HepG2 (cell line): ENCODE measurements at regions not wholly inside any gene's neighbourhood (a gene's known extent, or its start where the extent isn't known, plus 50 kb on each side); places are given as distances from the start of the nearest gene placed in this dataset.

ENCODE experiments used
- ATAC-seq: fragments of 200-7000 bp; cut with Tn5 transposase; 3 replicates; pipeline ENCODE4 v1.9.1; 2020; ENCODE audit warnings: mild to moderate bottlenecking, moderate library complexity
- BruUV-seq: library from RNA; stranded (reverse); fragments of 400-500 nt; replicated peaks from 2 replicates; lab custom pipeline; 2021; lab: Mats Ljungman, UMichigan
- CTCF ChIA-PET: fragments of 300-600 bp; formaldehyde crosslinking; extraction: SDS; loops from one replicate; lab custom pipeline; 2021; ENCODE audit warnings: low total read pairs, inconsistent platforms, low intra/inter-chr PET ratio; lab: Yijun Ruan, JAX
- POLR2A ChIA-PET: fragments of 350-600 bp; sonication (Branson Sonifier 250); formaldehyde crosslinking; loops from one replicate; lab custom pipeline; 2020; ENCODE audit warnings: antibody characterized with exemption, inconsistent platforms; lab: Yijun Ruan, JAX
- DNase-seq: peaks from one replicate; pipeline ENCODE4 v3.0.0-alpha.2; 2015; ENCODE audit warnings: low spot score
- FAIRE-seq: peaks from 3 replicates; lab custom pipeline; 2011; peaks lifted over from hg19 to GRCh38; lab: Jason Lieb, UNC
- H2AFZ ChIP-seq: one replicate; pipeline ENCODE4 v1.6.1; 2011; ENCODE audit warnings: low read length, inconsistent platforms
- H3K27ac ChIP-seq: fragments of 300-600 bp; 3 replicates; pipeline ENCODE4 v1.8.0; 2011; ENCODE audit warnings: mixed run types, mild to moderate bottlenecking, mixed read lengths, low read length, inconsistent platforms; ENCODE audit not compliant: insufficient read depth; ENCODE audit errors: extremely low read length
- H3K27me3 ChIP-seq, 2 experiments: fragments of 200-600 bp in 1 of 2; 2 replicates in 1 of 2; 3 replicates in 1 of 2; pipeline versions ENCODE4 v1.6.0 to v1.8.0; 2011; ENCODE audit warnings: low read length in 2 of 2, mild to moderate bottlenecking in 2 of 2, moderate library complexity in 2 of 2, inconsistent platforms in 1 of 2; ENCODE audit not compliant: insufficient read depth in 2 of 2, control insufficient read depth in 1 of 2
- H3K36me3 ChIP-seq, 2 experiments: fragments of 200-600 bp in 1 of 2; replicated peaks in 1 of 2; 2 replicates in 1 of 2; 3 replicates in 1 of 2; pipeline versions ENCODE4 v1.5.1 to v1.8.0; 2011; ENCODE audit warnings: low read length in 2 of 2, inconsistent platforms in 1 of 2; ENCODE audit not compliant: insufficient read depth in 2 of 2, control insufficient read depth in 1 of 2
- H3K4me1 ChIP-seq: 2 replicates; pipeline ENCODE4 v1.5.1; 2012; ENCODE audit warnings: low read length, inconsistent platforms; ENCODE audit not compliant: insufficient read depth
- H3K4me2 ChIP-seq: 2 replicates; pipeline ENCODE4 v1.6.0; 2011; ENCODE audit warnings: low read depth, low read length, inconsistent platforms
- H3K4me3 ChIP-seq, 3 experiments: fragments of 200-600 bp in 1 of 3; sonication (generic), shearing (Covaris generic) in 1 of 3; replicated peaks in 1 of 3; 2 replicates each; pipeline ENCODE4 v1.5.1; 2011 to 2016; ENCODE audit warnings: low read length in 3 of 3, inconsistent platforms in 2 of 3, low read depth in 2 of 3, mild to moderate bottlenecking in 2 of 3, control low read depth in 1 of 3, mixed read lengths in 1 of 3; ENCODE audit not compliant: insufficient read depth in 1 of 3
- H3K79me2 ChIP-seq: one replicate; pipeline ENCODE4 v1.6.1; 2011; ENCODE audit warnings: low read length, inconsistent platforms; ENCODE audit not compliant: insufficient read depth
- H3K9ac ChIP-seq: 2 replicates; pipeline ENCODE4 v1.6.0; 2011; ENCODE audit warnings: mild to moderate bottlenecking, low read depth, low read length, inconsistent platforms; ENCODE audit not compliant: insufficient read depth
- H3K9me3 ChIP-seq: 2 replicates; pipeline ENCODE4 v1.5.1; 2012; ENCODE audit warnings: mild to moderate bottlenecking, low read length
- H4K20me1 ChIP-seq: 2 replicates; pipeline ENCODE4 v1.6.0; 2011; ENCODE audit warnings: inconsistent platforms, mild to moderate bottlenecking, low read length, moderate library complexity; ENCODE audit not compliant: insufficient read depth
- JDP2 ChIP-seq: sonication (generic); formaldehyde crosslinking; IDR thresholded peaks from 2 replicates; pipeline ENCODE4 v1.8.1; 2022; ENCODE audit warnings: missing genetic modification reagents, borderline replicate concordance
- PITX1 ChIP-seq: sonication (generic); formaldehyde crosslinking; IDR thresholded peaks from 2 replicates; pipeline ENCODE4 v1.5.1; 2020; ENCODE audit warnings: mild to moderate bottlenecking, missing genetic modification reagents
- STAG1 ChIP-seq: sonication (generic); formaldehyde crosslinking; IDR thresholded peaks from 2 replicates; pipeline ENCODE4 v1.4.0; 2020; ENCODE audit warnings: missing genetic modification reagents
- ZSCAN30 ChIP-seq: sonication (generic); formaldehyde crosslinking; IDR thresholded peaks from 2 replicates; pipeline ENCODE4 v1.5.0; 2020; ENCODE audit warnings: mild to moderate bottlenecking, missing genetic modification reagents
- WGBS: methylation state at CpG from one replicate; pipeline ENCODE4 v1.1.6; 2017; ENCODE audit warnings: low lambda C conversion rate; 5-methylcytosine and 5-hydroxymethylcytosine counted together
- in situ Hi-C: cut with HindIII; loops from 2 replicates; pipeline ENCODE4 v1.10.0; 2017; ENCODE audit warnings: low pct_unique_long_range_greater_than_20kb; ENCODE audit not compliant: extremely low pct_ligation_motif_present
- intact Hi-C: fragments of 100-400 bp; cut with micrococcal nuclease; formaldehyde crosslinking; loops from one replicate; pipeline ENCODE4 v1.10.0; 2022; ENCODE audit not compliant: unreplicated experiment
- TF ChIP-seq, protein P1 (sequence below), 2 experiments: sonication (generic) in 1 of 2; formaldehyde crosslinking in 1 of 2; IDR thresholded peaks; 2 replicates each; pipeline versions ENCODE4 v1.4.0 to v1.6.1; 2018 to 2020; ENCODE audit warnings: missing genetic modification reagents in 2 of 2, borderline replicate concordance in 1 of 2, low read depth in 1 of 2, mild to moderate bottlenecking in 1 of 2, missing biosample characterization in 1 of 2

DNA sequence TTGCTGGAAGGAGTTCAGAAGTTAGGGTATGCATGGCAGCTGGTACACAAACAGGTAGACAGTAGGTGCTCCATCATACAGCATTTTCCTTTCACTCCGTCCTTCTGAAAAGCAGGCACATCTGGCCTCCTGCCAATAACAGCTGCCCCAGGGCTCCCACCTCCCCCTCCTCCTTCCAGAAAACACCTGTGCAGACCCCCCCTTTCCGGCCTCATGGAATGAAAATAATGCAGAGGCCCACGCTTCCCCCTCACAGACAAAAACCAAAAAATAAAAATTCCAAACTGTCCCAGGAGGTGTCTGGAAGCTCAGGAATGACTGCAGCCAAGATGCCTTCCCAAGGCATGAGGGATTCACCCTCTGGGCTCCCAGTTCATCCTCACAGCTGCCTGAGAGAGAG lies 185.5 kb downstream of the MN1 start:
- FAIRE-seq (no peak), ATAC-seq (no peak), DNase-seq (no peak)
- H3K9ac ChIP-seq: no peak overlapping the region
- no peak overlapping the region for H3K27ac ChIP-seq
- intact Hi-C loops (no loop called here), in situ Hi-C loops (no loop called here)
- no TSS peak for BruUV-seq
- no peaks in the 10 kb centered on the region for H3K4me1 ChIP-seq
- no peaks in the 10 kb centered on the region for H3K9me3 ChIP-seq
- no peaks in the 10 kb centered on the region for H3K36me3 ChIP-seq
- H3K4me3 ChIP-seq: no peak overlapping the region
- TF ChIP-seq, protein P1, sequence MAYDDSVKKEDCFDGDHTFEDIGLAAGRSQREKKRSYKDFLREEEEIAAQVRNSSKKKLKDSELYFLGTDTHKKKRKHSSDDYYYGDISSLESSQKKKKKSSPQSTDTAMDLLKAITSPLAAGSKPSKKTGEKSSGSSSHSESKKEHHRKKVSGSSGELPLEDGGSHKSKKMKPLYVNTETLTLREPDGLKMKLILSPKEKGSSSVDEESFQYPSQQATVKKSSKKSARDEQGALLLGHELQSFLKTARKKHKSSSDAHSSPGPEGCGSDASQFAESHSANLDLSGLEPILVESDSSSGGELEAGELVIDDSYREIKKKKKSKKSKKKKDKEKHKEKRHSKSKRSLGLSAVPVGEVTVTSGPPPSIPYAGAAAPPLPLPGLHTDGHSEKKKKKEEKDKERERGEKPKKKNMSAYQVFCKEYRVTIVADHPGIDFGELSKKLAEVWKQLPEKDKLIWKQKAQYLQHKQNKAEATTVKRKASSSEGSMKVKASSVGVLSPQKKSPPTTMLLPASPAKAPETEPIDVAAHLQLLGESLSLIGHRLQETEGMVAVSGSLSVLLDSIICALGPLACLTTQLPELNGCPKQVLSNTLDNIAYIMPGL (CRISPR knock-in tag; IDR thresholded peaks at IDR 0.05; ENCODE audit: borderline replicate concordance in 1 of 2, low read depth in 1 of 2): no peak
- TF ChIP-seq JDP2: no peak
- TF ChIP-seq, all 625 proteins: peak for 0
- H2AFZ ChIP-seq: no peak overlapping the region
- no peaks in the 10 kb centered on the region for H3K79me2 ChIP-seq
- 18% methylated on average over 3 of the region's 3 CpGs for WGBS
- H4K20me1 ChIP-seq: no peaks in the 10 kb centered on the region
- ChIA-PET POLR2A (no interaction called here), CTCF (no interaction called here)
- no peak overlapping the region for H3K4me2 ChIP-seq
- peaks cover 0 to 15% of the 10 kb centered on the region in 2 experiments; a peak in 2 of 5 replicates for H3K27me3 ChIP-seq

- POLR2A ChIA-PET: no interaction called here
- no peak overlapping the region for H3K27ac ChIP-seq
- DNase-seq (no peak), FAIRE-seq (no peak), ATAC-seq (peak; percentile 30; the same call in 1 of the 3 replicates)
- no peak overlapping the region for H2AFZ ChIP-seq
- no peaks in the 10 kb centered on the region for H3K9me3 ChIP-seq
- no peaks in the 10 kb centered on the region for H4K20me1 ChIP-seq
- H3K4me1 ChIP-seq: no peaks in the 10 kb centered on the region
- CTCF ChIA-PET: no interaction called here
- H3K4me2 ChIP-seq: no peak overlapping the region
- no peak overlapping the region for H3K4me3 ChIP-seq
- peaks cover 0 to 15% of the 10 kb centered on the region in 2 experiments; a peak in 3 of 5 replicates for H3K27me3 ChIP-seq
- TF ChIP-seq PITX1 (CRISPR knock-in tag) (no peak), STAG1 (CRISPR knock-in tag) (peak; percentile 37), ZSCAN30 (no peak)
- intact Hi-C loops: no loop called here
- no peaks in the 10 kb centered on the region for H3K79me2 ChIP-seq
- no TSS peak for BruUV-seq
- no peak overlapping the region for H3K9ac ChIP-seq
- no peaks in the 10 kb centered on the region for H3K36me3 ChIP-seq
- WGBS: 38% methylated on average over 2 of the region's 2 CpGs
- in situ Hi-C loops: no loop called here
Observed at GRCh38 chr22:27617214-27617881, 184.2 kb downstream of the MN1 start.
